IPS-20b (cell line): ENCODE measurements at regions not wholly inside any gene's neighbourhood (a gene's known extent, or its start where the extent isn't known, plus 50 kb on each side); places are given as distances from the start of the nearest gene placed in this dataset.

Experiments used
- H3K27ac ChIP-seq: one replicate; pipeline ENCODE4 v1.5.1; 2013; ENCODE audit warnings: low read length
- H3K27me3 ChIP-seq: 2 replicates; pipeline ENCODE4 v1.6.1; 2013; ENCODE audit warnings: mild to moderate bottlenecking, low read length, inconsistent platforms; ENCODE audit not compliant: insufficient read depth
- H3K36me3 ChIP-seq: 2 replicates; pipeline ENCODE4 v1.6.1; 2013; ENCODE audit warnings: low read depth, mild to moderate bottlenecking, inconsistent platforms, low read length, moderate library complexity; ENCODE audit not compliant: insufficient read depth
- H3K4me1 ChIP-seq: 2 replicates; pipeline ENCODE4 v1.6.1; 2013; ENCODE audit warnings: mild to moderate bottlenecking, control low read depth, inconsistent platforms, low read length, moderate library complexity; ENCODE audit not compliant: insufficient read depth
- H3K4me3 ChIP-seq: 2 replicates; pipeline ENCODE4 v1.5.1; 2013; ENCODE audit warnings: mild to moderate bottlenecking, low read length, inconsistent platforms
- H3K9ac ChIP-seq: 2 replicates; pipeline ENCODE4 v1.6.1; 2013; ENCODE audit warnings: low read depth, mild to moderate bottlenecking, inconsistent platforms, low read length, moderate library complexity
- H3K9me3 ChIP-seq: 2 replicates; pipeline ENCODE4 v1.6.1; 2013; ENCODE audit warnings: mild to moderate bottlenecking, low read depth, low read length, inconsistent platforms; ENCODE audit not compliant: insufficient read depth

- H3K4me1 ChIP-seq, result no peaks in the 10 kb centered on the region
- no peaks in the 10 kb centered on the region for H3K9me3 ChIP-seq
- H3K27me3 ChIP-seq, result no peaks in the 10 kb centered on the region
- H3K36me3 ChIP-seq, result no peaks in the 10 kb centered on the region
- no peak overlapping the region for H3K4me3 ChIP-seq
- H3K9ac ChIP-seq, result no peak overlapping the region
- H3K27ac ChIP-seq, result no peak overlapping the region
These were observed 259.1 kb upstream of the FAM174A start for GRCh38 chr5:100276071-100276470.

- Histone ChIP-seq H3K4me3 (no peak overlapping the region), H3K9ac (no peak overlapping the region), H3K36me3 (no peaks in the 10 kb centered on the region), H3K27me3 (no peaks in the 10 kb centered on the region), H3K27ac (no peak overlapping the region), H3K4me1 (no peaks in the 10 kb centered on the region), H3K9me3 (no peaks in the 10 kb centered on the region)
These were observed 259.5 kb upstream of the FAM174A start for GRCh38 chr5:100275631-100276030.

GRCh38 chr5:100273846-100274580 lies 261.2 kb upstream of the FAM174A start:
- Histone ChIP-seq H3K4me3 (no peak overlapping the region), H3K9me3 (no peaks in the 10 kb centered on the region), H3K27ac (no peak overlapping the region), H3K4me1 (no peaks in the 10 kb centered on the region), H3K27me3 (no peaks in the 10 kb centered on the region), H3K36me3 (no peaks in the 10 kb centered on the region), H3K9ac (no peak overlapping the region)

- Histone ChIP-seq H3K36me3 (no peaks in the 10 kb centered on the region), H3K9ac (no peak overlapping the region), H3K27ac (no peak overlapping the region), H3K27me3 (no peaks in the 10 kb centered on the region), H3K4me3 (no peak overlapping the region), H3K4me1 (no peaks in the 10 kb centered on the region), H3K9me3 (no peaks in the 10 kb centered on the region)
These were observed 265.0 kb upstream of the FAM174A start for GRCh38 chr5:100270023-100270771.

- Histone ChIP-seq H3K27ac (no peak overlapping the region), H3K4me3 (no peak overlapping the region)
These were observed 274.2 kb upstream of the FAM174A start for GRCh38 chr5:100260968-100261367.

GRCh38 chr5:100252944-100253343 lies 282.2 kb upstream of the FAM174A start:
- H3K4me3 ChIP-seq, result no peak overlapping the region
- H3K9me3 ChIP-seq, result no peaks in the 10 kb centered on the region
- H3K9ac ChIP-seq, result no peak overlapping the region
- no peaks in the 10 kb centered on the region for H3K36me3 ChIP-seq
- H3K4me1 ChIP-seq, result no peaks in the 10 kb centered on the region
- H3K27me3 ChIP-seq, result no peaks in the 10 kb centered on the region
- no peak overlapping the region for H3K27ac ChIP-seq

More at GRCh38 chr5:100260968-100261367, 274.2 kb upstream of the FAM174A start:
- no peak overlapping the region for H3K9ac ChIP-seq
- no peaks in the 10 kb centered on the region for H3K36me3 ChIP-seq
- H3K4me1 ChIP-seq, result no peaks in the 10 kb centered on the region
- H3K27me3 ChIP-seq, result no peaks in the 10 kb centered on the region
- no peaks in the 10 kb centered on the region for H3K9me3 ChIP-seq

GRCh38 chr5:100252037-100252436 lies 283.1 kb upstream of the FAM174A start:
- Histone ChIP-seq H3K27ac (no peak overlapping the region), H3K9ac (no peak overlapping the region), H3K36me3 (no peaks in the 10 kb centered on the region), H3K4me1 (no peaks in the 10 kb centered on the region), H3K9me3 (no peaks in the 10 kb centered on the region), H3K27me3 (no peaks in the 10 kb centered on the region), H3K4me3 (no peak overlapping the region)

GRCh38 chr5:100249884-100250269 lies 285.3 kb upstream of the FAM174A start:
- Histone ChIP-seq H3K4me1 (no peaks in the 10 kb centered on the region), H3K9ac (no peak overlapping the region), H3K27me3 (no peaks in the 10 kb centered on the region), H3K4me3 (no peak overlapping the region), H3K27ac (no peak overlapping the region), H3K9me3 (no peaks in the 10 kb centered on the region), H3K36me3 (no peaks in the 10 kb centered on the region)

GRCh38 chr5:100249211-100249883 lies 285.8 kb upstream of the FAM174A start:
- Histone ChIP-seq H3K27ac (no peak overlapping the region), H3K9ac (no peak overlapping the region), H3K27me3 (no peaks in the 10 kb centered on the region), H3K4me1 (no peaks in the 10 kb centered on the region), H3K36me3 (no peaks in the 10 kb centered on the region), H3K9me3 (no peaks in the 10 kb centered on the region), H3K4me3 (no peak overlapping the region)

- Histone ChIP-seq H3K4me3 (no peak overlapping the region), H3K36me3 (no peaks in the 10 kb centered on the region), H3K27me3 (no peaks in the 10 kb centered on the region), H3K9ac (no peak overlapping the region), H3K4me1 (peaks cover 4% of the 10 kb centered on the region; the same call in 1 of the 2 replicates), H3K9me3 (no peaks in the 10 kb centered on the region), H3K27ac (no peak overlapping the region)
These were observed 302.4 kb upstream of the FAM174A start for GRCh38 chr5:100232736-100233135.

- Histone ChIP-seq H3K9ac (no peak overlapping the region), H3K9me3 (no peaks in the 10 kb centered on the region), H3K27me3 (no peaks in the 10 kb centered on the region), H3K27ac (no peak overlapping the region), H3K36me3 (no peaks in the 10 kb centered on the region), H3K4me3 (no peak overlapping the region), H3K4me1 (peaks cover 3% of the 10 kb centered on the region; the same call in 1 of the 2 replicates)
These were observed 346.4 kb upstream of the FAM174A start for GRCh38 chr5:100188778-100189177.
